ENCODE measurements at regions not wholly inside any gene's neighbourhood (a gene's known extent, or its start where the extent isn't known, plus 50 kb on each side); places are given as distances from the start of the nearest gene placed in this dataset.

- no TSS peak for BruUV-seq (replicated peaks)
- Histone ChIP-seq H3K27ac (ENCODE audit: low read depth, low read length) (no peak overlapping the region), H3K9me3 (ENCODE audit: control insufficient read depth in 1 of 2, insufficient read depth in 1 of 2, low read depth in 1 of 2, low read length in 2 of 2) (no peaks in the 10 kb centered on the region), H3K9me2 (ENCODE audit: insufficient read depth) (no peaks in the 10 kb centered on the region), H3K79me2 (ENCODE audit: insufficient read depth, low read length) (no peaks in the 10 kb centered on the region), H3K36me3 (ENCODE audit: control insufficient read depth in 1 of 2, insufficient read depth in 2 of 2, low read length in 2 of 2) (no peaks in the 10 kb centered on the region), H3K27me3 (ENCODE audit: insufficient read depth, low read length) (no peaks in the 10 kb centered on the region), H4K20me1 (ENCODE audit: insufficient read depth) (no peaks in the 10 kb centered on the region), H2AFZ (ENCODE audit: low read depth, low read length, poor library complexity, severe bottlenecking) (no peak overlapping the region), H3K4me3 (replicated peaks in 1 of 2; ENCODE audit: low read depth in 1 of 2, low read length in 2 of 2) (no peak overlapping the region), H3K9ac (ENCODE audit: low read length) (no peak overlapping the region), H3K4me2 (ENCODE audit: low read length) (no peak overlapping the region), H3K4me1 (ENCODE audit: control insufficient read depth in 1 of 2, insufficient read depth in 2 of 2, low read length in 2 of 2) (no peaks in the 10 kb centered on the region)
- RAD21 ChIA-PET (ENCODE audit: low non-redundant PET in 1 of 2, low total read pairs in 2 of 2, uncharacterized antibody in 2 of 2, unreplicated experiment in 2 of 2) = no interaction called here
- POLR2A ChIA-PET = no interaction called here
- DNase-seq (ENCODE audit: low read depth, low spot score) = no peak
- TF ChIP-seq TCF7L2 (IDR thresholded peaks at IDR 0.05; ENCODE audit: borderline replicate concordance, extremely low read depth, insufficient read depth, insufficient read length) (no peak), ZBTB33 (IDR thresholded peaks at IDR 0.05; ENCODE audit: extremely low read depth, insufficient replicate concordance, low read length) (no peak), SIN3A (IDR thresholded peaks at IDR 0.05; ENCODE audit: low read depth) (no peak), JUND (IDR thresholded peaks at IDR 0.05) (no peak), SRF (IDR thresholded peaks at IDR 0.05; ENCODE audit: low read depth) (no peak), SP1 (IDR thresholded peaks at IDR 0.05; ENCODE audit: low read depth) (no peak), FOSL1 (IDR thresholded peaks at IDR 0.05; ENCODE audit: low read depth) (no peak), RAD21 (IDR thresholded peaks at IDR 0.05; ENCODE audit: low read depth) (no peak), CBX3 (IDR thresholded peaks at IDR 0.05; ENCODE audit: low read depth) (no peak), YY1 (IDR thresholded peaks at IDR 0.05; ENCODE audit: extremely low read depth, insufficient replicate concordance, low read depth, low read length) (no peak), POLR2AphosphoS5 (IDR thresholded peaks at IDR 0.05; ENCODE audit: low read depth, low read length) (no peak), ELF1 (IDR thresholded peaks at IDR 0.05; ENCODE audit: borderline replicate concordance, low read depth) (no peak), ZNF274 (IDR thresholded peaks at IDR 0.05; ENCODE audit: low read depth, low read length) (no peak), ZFX (IDR thresholded peaks at IDR 0.05) (no peak), CTCF (IDR thresholded peaks at IDR 0.05 in 2 of 3, conservative IDR thresholded peaks at IDR 0.05 in 1 of 3; ENCODE audit: borderline replicate concordance in 1 of 3, insufficient read depth in 1 of 3, low read depth in 2 of 3, low read length in 2 of 3) (no peak)
- intact Hi-C loops (cut with micrococcal nuclease) = no loop called here
- CTCF ChIA-PET = no interaction called here
- no peak for ATAC-seq
These were observed 268.9 kb downstream of the PIK3R1 start for GRCh38 chr5:68484307-68485068.

Data from HCT116 (cell line).